HG03159 (cell line): ENCODE measurements at regions not wholly inside any gene's neighbourhood (a gene's known extent, or its start where the extent isn't known, plus 50 kb on each side); places are given as distances from the start of the nearest gene placed in this dataset.

Experiments
- ATAC-seq: cut with Tn5 transposase; IDR thresholded peaks from one replicate; pipeline ENCODE4 v1.9.1; 2021; ENCODE audit warnings: mild to moderate bottlenecking, moderate library complexity; ENCODE audit not compliant: unreplicated experiment

DNA sequence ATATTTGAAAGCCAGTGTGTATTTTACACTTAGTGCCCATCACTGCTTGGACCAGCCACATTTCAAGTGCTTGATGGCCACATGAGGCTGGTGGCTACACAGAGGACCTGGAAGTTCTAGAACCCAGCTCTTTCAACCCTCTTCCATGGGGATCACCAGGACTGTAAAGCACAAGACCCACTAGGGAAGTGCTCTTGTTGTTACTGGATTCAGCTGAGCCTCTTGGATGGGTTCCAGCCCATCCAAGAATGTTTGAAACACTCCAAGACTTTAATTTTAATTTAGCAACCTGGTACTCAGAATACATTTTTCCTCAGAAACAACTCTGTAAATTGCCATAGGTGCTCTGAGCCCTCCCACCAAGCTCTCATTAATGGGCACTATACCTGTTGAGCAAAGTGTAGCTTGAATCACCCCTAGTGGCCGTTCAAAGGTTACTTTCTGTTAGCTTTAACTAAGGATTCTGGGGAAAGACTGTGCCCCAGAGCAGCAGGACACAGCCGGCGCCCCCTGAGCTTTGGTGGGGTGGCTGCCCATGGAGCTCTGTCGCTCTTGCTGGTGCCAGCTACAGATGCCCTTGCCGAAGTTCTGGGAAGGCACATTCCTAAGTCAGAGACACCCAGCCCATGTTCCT, 212.4 kb downstream of the HSD17B3 start:
- ATAC-seq: no peak

DNA sequence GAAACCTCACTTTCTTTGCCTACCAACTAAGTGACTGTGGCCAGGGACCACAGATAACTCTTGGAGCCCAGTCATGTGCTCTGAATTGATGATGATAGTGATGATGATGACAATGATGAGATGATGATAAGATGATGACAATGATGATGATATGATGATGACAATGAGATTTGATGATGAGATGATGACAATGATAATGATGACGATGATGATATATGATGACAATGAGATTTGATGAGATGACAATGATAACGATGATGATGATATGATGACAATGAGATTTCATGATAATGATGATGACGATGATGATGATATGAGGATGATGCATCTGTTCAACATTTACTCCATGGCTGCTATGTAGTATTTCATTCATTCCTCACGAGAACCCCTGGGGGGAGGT, 213.0 kb downstream of the ERCC6L2 start:
- ATAC-seq: no peak

DNA sequence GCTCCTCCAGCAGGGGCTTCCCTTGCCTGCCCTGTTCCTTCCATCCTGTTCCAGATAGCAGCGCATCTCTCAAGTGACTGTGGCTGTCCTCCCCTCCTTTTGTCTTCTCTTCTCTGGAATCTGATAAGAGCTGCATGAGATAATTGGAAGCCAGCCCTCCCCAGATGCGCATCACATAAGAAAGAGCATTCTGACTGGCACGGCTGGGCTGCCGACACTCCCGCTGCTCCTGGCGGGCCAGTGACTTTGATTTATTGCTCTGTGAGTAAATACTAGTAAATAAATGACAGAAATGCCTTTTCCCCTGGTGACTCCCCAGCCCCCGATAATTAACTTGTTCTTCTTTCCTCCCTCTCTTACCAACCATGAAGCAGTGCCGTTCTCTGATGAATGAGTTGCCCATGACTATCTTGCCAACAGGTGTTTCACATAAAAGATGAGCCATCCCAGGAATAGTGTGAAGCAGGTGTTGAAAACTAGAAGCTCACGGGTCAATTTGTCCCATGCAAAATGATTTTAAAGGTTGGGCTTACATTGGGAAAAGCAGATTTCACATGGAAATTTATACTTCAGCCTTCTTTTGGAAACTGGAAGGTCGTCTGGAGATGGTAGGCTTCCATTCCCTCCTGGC, 212.3 kb downstream of the ERCC6L2 start:
- ATAC-seq: no peak

DNA sequence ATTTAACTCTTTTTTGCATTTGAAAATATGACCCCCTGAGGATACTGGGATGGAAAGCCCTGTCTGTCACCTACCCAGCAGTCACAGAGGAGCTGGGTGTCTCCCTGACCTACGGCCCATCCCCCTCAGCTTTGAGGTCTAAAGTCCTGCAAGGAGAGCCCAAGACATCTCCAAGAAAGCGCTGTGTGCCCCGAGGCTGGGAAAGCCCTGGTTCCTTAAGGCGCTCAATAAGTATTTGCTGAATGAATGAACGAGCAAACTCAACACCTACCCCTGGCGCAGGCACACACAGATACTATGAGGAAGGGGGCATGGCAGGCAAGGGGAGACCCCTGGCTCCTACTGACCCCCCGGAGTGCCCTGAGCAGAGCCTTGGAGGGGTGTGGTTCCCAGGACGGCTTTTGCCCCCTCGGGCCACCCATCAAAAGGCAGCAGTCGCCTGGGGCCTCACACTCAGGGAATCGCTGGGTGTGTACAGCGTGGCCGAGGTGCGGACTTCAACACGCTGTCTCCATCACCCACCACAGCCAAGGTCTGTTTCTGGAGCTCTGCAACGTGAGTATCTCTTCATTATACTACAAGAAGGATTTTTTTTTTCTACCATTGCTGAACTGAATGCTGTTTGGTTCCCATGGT, 211.6 kb downstream of the ERCC6L2 start:
- ATAC-seq: no peak

DNA sequence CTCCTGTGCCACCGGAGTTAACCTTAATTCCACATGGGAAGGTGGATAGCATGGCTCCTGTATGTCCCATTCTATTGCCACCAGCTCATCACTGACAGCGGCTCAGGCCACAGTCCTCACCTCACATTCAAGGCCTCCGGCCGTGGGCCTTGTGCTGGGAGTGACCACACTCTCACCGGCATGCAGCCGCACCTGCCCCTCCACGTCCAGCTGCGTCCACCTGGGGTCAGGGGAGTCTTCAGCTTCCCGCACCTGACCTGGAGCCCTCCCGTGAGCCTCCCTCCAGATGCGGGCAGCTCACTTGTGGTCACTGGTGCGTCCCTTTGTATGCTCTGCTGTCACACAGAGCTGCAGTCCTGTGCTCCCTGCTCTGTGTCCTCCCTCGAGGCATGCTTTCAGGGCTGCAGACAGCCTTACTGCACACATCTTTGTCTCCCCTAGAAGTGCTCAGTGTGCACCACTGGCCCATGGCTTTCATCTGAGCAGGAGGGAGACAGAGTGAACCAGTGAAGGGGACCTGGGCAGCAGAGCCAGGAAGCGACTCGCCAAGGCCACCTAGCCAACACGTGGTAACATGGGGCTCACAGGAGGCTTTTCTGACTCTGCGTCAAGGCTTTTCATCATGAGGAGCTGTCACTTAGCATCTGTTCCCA, 210.1 kb downstream of the ERCC6L2 start:
- no peak for ATAC-seq

DNA sequence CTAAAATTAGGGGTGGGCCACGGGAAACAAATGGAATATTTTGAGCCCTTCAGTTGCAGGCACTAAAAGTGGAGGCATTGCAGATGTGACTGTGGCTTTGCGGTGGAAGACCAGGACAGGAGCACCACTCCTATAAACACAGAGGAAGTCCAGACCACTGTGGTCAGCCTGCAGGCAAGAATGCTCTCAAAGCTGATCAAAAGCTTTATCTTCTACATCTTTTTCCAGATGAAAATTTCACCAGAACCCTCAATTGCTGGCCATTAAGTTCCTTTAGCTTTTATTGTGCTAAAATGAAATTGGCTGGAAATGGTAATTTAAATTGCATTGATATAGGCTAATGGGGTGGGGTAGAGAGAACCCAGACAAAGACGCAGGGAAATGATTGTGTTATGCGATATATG, 208.8 kb downstream of the ERCC6L2 start:
- no peak for ATAC-seq

DNA sequence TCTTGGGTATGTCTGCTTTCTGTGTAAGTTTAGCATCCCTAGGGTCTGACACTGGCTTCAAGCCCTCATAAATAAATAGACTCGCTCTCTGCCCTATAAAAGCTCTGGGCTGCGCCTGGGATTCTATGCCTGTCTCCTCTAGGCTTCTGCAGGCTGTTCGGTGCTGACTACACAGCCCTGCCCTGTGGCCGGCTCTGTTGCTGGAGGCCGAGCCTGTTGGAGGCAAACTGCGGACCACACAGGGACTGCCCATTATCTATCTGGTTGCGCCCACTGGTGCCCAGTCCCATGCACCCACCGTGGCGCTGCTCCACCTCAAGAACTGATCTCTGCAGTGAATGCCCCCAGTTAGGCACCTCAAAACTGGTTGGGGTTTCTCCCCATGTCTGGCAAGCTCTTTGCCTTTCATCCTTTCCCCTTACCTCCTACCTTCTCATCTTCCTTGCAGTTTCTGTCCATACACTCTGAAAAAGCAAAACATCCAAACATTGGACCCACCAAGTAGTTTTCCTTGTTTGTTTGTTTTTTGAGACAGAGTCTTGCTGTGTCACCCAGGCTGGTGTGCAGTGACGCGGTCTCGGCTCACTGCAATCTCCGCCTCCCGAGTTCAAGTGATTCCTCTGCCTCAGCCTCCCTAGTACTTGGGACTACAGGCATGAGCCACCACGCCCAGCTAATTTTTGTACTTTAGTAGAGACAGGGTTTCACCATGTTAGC, 207.2 kb downstream of the ERCC6L2 start:
- ATAC-seq: no peak

DNA sequence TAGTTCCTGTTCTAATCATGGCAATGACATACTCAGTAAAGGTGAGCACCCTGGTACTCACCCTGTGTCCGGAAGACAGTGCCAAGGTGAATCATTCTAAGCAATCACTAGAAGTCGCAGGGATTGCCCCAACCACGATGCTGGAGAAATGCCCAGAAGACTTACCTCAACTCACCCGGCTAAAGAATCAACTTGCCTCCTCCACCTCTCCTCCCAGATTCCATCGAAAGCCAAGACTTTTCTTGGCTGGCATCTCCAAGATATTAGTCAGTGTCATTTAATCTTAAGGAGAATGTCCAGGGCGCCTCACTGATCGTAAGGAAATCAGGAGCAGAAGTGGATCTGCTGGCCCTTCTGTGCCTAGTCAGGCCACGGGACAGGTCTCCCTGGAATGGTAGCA, 204.9 kb downstream of the ERCC6L2 start:
- no peak for ATAC-seq

DNA sequence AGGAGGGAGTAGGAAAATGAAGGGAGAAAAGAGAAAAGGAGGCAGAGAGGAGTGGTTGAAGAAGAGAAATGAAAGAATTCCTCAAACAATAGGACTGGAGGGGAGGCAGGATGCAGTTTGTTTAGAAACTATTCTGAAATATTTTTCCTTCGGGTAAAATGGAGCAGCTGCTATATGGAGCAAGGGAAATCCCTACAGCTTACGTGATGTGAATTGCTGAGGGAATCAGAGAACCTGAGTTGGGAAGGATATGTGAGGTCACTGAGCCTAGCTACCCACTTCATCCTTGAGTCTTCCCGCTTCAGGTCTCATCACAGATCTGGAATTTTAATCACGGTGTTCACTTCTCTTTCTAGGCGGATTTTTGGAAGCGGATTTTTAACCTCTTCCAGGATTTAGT, 204.3 kb downstream of the ERCC6L2 start:
- no peak for ATAC-seq

DNA sequence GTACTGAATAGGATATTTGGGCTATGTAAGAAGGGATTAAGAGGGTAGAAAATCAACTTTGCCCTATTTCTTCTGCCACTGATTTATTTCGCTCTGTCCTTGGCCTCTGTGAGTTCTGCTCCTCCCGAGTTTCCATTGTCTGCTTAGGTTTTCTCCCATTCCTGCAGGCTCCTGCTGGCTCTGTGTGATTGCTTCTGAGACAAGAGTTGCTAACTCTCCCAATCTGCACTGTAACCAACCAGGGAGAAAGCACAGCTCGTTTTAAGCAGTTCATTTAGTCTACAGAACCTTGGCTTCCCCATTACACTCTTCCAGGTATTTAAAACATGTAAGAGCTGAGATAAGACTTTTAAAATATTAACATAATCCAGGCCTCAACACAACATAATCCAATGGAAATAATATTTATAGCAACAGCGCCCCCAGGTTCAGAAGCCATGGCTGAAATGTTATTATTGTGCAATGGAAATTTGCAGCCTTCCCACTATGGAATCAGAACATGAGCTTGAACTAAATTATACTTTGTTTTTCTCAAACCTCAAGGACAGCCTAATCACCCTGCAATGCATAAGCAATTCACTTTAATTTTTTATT, 203.5 kb downstream of the ERCC6L2 start:
- ATAC-seq: no peak

DNA sequence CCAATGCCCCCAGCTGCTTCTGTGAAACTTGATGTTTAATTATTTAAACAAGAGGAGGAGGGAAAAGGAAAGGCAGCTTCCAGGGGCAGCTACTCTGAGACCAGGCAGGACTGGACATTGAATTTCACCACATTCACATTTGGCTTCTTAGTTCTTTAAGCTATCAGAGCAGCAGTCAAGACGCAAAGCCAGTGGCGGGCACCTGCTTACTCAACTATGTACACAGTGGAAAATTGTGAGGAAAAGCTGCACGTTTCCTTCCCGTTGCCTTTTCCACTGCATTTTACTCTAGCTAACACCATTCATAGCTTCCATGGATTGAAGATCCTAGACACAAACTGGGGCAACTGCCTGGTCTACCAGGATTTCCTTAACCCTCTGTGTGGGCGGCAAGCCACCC, 200.3 kb downstream of the ERCC6L2 start:
- no peak for ATAC-seq

DNA sequence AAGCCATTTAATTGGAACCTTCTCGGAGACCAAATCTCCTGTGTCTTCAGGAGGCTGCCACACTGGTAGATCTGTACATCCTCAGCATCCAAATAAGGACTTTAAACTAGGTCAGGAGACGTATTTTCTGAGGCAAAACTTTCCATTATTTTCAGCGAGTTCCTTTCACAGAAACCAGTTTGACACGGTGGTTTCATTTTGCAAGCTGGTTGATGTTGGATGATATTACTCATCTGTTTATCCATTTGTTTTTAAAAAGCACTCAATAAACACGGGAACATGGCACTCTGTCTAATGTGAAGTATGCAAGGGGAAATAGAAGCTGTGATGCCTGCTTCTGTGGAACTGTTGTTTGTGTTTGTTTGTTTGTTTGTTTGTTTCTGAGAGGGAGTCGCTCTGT, 199.6 kb downstream of the ERCC6L2 start:
- ATAC-seq: no peak

DNA sequence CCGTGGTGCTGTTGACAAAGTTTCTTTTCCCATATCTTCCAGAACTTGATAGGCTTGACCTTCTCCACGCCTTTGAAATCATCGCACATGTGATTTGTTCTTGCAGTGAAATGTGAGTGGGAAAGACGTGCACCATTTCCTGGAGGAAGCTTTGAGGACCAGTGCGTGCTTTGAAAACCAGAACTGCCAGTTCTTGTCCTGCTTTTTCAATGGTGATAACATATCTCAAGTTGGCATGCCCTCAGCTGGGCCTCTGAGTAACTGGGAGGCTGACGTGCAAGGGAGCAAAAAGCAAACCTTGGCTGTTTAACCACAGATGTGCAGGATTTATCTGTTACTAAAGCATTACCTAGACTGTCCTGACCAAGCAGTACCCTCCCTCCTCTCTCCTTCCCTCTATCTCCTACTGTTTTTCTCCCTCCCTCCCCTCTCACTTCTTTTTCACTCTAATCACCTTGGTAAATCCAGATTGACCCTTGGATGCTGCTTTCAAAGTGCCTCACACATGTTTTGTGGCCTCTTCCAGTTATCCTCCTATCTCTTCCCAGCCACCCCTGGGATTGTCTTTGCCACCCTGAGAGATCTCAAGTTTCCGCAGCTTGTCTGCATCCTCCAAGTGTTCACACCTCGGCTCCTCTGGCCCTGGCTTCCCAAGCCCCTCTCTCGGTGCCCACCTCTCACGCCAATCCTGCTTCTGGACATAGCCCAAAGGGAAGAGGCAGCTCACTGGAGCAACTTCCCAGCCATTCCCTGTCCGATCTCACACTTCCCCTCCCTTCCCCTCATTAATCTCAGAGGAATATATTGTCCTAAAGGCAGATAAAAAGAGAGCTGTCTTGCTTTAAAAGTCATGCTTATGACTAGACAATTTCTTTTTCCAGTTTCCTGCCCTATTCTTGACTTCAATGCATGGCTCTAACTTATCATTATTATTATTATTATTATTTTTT, 198.3 kb downstream of the ERCC6L2 start:
- ATAC-seq: no peak

DNA sequence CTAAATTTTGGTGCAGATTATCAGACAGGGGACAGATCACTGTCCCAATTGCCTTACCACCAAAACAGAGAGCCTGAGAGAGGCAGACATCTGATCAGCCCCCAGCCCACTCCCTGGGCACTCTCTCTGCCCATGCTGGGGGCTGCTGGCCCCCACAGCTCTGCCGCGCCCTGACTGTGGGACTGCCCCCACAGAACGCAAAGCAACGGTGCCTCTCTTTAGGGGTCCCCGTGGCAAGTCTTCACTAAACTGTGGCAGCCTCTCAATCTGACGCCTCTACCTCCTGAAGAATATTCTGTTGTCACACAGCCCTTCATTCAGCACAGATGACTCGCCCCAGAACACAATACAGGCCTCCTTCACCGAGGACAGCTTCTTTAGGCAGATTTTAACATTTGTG, 197.4 kb downstream of the ERCC6L2 start:
- no peak for ATAC-seq

DNA sequence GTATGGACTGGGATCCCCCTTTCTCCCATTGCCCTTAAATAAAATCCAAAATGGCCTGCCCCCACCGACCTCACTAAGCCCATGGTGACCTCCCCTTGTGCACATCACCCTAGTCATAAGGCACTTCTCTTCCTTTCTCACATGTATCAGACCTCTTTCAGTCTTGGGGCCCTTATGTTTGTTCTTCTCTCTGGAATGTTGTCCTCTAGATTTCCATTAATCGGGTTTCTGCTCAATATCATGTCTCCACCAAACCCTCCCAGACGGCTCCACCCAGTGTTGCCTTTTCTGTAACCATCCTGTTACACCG, 196.3 kb downstream of the ERCC6L2 start:
- no peak for ATAC-seq

DNA sequence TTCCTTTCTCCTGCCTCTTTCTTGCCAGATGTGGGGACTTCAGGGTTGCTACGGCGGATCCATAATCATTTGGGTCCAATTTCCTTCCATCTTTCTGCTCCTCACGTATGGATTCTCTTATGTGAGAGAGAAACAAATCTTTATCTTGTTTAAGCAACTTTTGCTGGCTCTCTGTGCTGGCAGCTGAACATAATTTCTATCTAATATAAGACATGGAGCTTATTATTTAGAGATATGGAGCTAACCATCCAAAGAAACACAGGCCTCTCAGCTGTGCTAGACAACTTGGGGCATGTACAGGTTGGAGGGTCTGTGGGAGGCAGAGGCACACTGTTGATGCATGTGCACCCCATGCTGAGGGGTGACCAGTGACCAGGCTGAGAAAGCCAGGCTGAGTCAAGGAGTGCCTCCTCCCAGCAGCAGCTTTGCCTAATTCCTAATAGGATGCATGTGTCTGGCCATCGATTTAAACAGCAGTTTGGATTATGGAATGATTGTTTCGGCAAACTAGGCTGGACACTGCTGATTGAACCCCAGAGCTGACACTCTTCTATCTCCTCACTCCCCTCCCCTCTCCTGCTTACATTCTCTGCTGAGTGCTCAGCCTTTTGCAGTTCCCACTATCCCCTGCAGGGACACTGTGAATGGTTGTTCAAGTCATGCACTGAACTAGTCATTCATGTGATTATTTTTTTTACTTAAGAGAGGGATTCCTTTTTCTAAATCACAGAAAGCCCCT, 195.8 kb downstream of the ERCC6L2 start:
- no peak for ATAC-seq

DNA sequence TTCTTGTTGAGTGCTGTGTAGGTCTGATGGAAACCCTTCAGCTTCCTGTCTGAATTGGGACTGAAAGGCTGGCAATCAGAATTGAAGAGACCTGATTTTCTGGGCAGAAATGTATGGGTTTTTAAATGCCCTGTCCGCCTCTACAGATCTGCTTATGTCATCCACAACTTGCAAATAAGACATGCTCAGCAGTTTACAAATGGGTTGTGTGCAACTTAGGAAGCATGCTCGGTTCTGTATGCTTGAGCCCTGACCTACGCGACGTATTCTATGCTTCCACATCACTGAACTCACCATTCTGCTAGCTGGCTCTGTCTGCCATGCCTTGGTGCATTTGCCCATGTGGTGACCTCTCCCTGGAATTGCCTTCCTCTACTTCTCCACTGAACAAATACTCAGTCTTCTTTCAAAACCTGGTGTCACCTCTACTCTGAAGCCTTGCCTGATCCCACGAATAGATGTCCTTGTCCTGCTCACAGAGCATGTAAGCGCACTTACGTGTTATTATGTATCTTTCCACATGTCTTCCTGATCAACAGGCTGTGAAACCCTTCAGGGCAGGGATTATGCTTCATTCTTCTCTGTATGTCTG, 194.2 kb downstream of the ERCC6L2 start:
- ATAC-seq: no peak

DNA sequence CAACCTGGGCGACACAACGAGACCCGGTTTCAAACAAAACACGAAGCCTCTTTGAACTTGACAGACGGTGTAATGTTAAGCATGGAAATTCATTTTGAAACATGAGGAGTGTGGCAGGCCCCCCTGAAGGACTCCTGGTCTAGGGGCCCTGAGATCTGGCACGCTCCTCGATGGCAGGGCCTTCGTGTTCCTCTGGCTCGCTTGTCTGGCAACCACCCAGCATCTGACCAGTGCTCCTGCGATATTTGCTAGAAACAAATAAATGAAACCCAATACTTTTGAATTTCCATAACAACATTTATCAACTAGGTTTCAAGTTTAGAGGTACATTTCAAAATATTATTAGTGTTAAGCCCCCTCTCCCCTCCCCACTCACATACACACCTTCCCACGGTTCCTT, 193.0 kb downstream of the ERCC6L2 start:
- no peak for ATAC-seq

DNA sequence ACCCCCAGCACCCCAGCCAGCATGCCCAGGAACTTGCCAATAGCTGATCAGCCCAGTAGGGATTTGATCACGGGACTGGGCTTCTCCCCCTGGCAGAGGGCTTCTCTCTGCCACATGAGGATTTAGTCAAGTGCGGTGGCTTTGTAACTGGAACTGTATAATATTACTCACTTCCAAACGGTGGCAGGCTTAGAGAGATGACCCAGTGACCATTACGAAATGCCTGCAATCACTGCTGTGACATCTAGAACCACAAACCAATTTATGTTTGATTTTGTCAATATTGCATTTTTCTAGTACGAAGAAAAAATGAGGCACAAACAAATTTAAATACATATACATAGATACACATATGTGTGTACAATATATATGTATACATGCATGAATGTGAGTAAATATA, 192.1 kb downstream of the ERCC6L2 start:
- no peak for ATAC-seq
